GM21447 (cell line): ENCODE measurements at regions not wholly inside any gene's neighbourhood (a gene's known extent, or its start where the extent isn't known, plus 50 kb on each side); places are given as distances from the start of the nearest gene placed in this dataset.
"Not testable (repeated sequence)": the region's sequence is repeated elsewhere in the genome, so short reads cannot be mapped to it uniquely, and the experiment has no call there.

Experiments used
- ATAC-seq: cut with Tn5 transposase; IDR thresholded peaks from one replicate; pipeline ENCODE4 v1.9.1; 2021; ENCODE audit not compliant: unreplicated experiment

GRCh38 chr2:201946746-201947145 is 86.9 kb upstream of the FZD7 start:
- not testable (repeated sequence) for ATAC-seq

DNA sequence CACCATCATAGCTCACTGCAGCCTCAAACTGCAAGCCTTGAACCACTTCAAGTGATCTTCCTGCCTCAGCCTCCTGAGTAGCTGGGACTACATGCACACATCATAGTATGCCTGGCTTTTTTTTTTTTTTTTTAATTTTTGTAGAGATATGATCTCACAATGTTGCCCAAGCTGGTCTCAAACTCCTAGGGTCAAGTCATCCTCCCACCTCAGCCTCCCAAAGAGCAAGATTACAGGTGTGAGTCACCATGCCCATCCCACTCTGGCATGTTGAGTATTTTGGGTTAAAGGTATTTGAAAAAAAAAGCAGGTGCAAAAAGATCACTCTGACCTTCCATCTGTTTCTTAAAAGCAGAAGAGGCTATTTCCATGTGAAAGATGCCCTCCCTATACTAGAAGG is 86.4 kb upstream of the FZD7 start:
- no peak for ATAC-seq

- ATAC-seq = no peak
Measured at GRCh38 chr2:201949181-201949926, 84.3 kb upstream of the FZD7 start.

DNA sequence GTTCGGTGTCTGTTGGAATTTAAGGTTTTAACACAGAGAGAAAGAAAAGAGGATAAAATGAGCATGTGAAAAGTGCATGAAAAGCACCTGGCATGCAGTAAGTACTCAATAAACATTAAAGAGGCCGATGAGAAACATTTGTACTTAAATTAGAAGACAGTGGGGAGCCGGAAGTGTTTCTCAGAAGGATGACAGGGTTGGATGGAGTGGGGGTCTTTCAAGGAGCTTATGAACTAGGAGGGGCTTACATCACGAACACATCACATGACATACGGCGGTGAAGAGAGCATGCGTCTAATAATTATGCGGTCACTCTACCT is 83.8 kb upstream of the FZD7 start:
- ATAC-seq = no peak

DNA sequence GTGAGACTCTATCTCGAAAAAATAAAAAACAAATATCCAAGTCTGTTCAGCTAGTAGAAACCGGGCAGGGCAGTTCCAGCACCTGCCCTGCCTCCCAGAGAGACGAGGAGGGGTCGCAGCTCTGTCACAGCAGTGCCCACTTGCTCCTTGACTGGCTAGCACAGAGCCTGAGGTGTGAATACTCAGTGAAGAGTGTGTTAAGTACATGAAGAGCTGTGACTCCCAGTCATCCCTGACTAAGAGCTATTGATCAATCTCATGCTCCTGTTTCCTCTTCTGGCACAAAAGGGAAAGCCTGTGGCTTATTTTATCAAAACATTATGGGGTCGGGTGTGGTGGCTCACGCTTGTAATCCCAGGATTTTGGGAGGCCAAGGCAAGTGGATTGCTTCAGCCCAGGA is 83.0 kb upstream of the FZD7 start:
- ATAC-seq = no peak

- no peak for ATAC-seq
Measured at GRCh38 chr2:201952187-201952586, 81.5 kb upstream of the FZD7 start.

DNA sequence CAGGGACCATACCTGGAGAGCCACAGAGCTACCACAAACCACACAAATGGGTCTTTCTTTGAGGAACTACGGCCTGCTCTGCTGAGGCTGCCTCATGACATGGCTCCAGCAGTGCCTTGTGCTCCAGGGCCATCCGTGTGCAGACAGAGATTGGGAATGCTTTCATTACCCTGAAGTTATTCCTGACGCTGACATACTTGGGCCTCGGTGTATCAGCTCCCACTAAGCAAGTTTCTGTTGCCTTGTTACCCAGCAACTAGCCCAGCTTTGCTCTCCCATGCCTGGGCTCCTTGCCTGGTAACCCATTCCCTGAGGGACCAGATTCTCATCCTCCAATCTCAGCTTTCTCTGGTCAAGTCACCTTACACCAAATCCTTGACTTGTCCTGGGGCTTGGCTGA is 80.3 kb upstream of the FZD7 start:
- ATAC-seq = no peak

GRCh38 chr2:201953880-201954279 is 79.8 kb upstream of the FZD7 start:
- no peak for ATAC-seq

DNA sequence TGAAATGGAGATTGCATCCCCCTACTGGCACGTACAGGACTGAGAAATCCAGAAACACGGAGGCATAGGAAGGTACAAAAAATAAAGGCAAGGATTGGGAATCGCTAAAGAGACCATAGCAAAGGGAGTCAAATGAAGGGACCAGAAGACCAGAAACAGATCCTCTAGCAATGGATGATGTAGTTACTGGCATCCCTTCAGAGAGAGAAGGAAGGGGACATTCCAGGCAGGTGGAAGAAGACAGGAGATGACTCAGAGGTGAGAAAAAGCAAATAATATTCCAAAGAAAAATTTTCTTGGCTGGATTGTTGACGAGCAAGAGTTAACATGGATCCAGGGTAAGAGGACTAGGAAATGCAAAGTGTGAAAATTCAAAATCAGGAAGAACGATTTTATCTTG is 78.4 kb upstream of the FZD7 start:
- ATAC-seq = no peak

GRCh38 chr2:201955702-201956141 is 77.9 kb upstream of the FZD7 start:
- no peak for ATAC-seq

DNA sequence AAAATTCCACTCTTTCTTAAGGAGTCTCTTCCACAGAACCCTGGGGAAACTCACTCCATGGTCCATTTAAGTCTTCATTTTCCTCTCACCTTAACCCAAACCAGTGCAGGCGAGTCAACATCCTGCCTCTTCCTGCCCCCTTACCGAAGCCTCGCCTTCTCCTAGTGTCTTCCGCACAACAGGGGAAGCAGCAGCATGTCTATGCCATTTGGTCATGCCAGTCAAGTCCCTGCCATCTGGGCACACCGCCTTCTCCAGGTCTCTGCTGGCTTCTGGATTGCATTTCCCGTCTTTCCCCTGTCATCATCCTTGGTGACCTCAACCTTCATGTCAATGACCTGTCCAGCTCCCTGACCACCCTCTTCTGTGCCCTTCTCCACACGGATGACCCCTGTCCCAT is 77.3 kb upstream of the FZD7 start:
- ATAC-seq = no peak

GRCh38 chr2:201957091-201957490 is 76.6 kb upstream of the FZD7 start:
- ATAC-seq = no peak

GRCh38 chr2:201959198-201959597 is 74.5 kb upstream of the FZD7 start:
- no peak for ATAC-seq

GRCh38 chr2:201959626-201960025 is 74.0 kb upstream of the FZD7 start:
- no peak for ATAC-seq

DNA sequence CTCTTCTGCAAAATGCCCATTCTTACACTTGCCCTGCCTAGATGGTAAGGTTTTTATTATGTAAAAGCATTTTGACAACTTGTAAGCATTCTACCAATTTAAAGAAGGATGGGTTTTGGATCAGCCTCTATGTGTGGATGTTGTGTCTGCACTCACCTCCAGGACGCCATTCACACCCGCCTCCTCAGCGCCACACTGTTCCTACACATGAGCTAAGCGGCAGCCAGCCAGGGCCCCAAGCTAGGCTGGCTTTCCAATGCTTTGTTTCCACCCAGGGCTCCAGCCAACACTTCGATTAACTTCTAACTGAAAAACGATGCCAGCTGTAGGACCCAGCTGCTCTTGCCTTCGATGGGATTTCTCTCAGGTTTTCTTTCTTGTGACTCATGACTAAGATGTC is 73.3 kb upstream of the FZD7 start:
- no peak for ATAC-seq

- ATAC-seq = no peak
Measured at GRCh38 chr2:201961401-201961800, 72.3 kb upstream of the FZD7 start.

GRCh38 chr2:201962774-201963562 is 70.7 kb upstream of the FZD7 start:
- ATAC-seq = no peak

- no peak for ATAC-seq
Measured at GRCh38 chr2:201964011-201964410, 69.6 kb upstream of the FZD7 start.

DNA sequence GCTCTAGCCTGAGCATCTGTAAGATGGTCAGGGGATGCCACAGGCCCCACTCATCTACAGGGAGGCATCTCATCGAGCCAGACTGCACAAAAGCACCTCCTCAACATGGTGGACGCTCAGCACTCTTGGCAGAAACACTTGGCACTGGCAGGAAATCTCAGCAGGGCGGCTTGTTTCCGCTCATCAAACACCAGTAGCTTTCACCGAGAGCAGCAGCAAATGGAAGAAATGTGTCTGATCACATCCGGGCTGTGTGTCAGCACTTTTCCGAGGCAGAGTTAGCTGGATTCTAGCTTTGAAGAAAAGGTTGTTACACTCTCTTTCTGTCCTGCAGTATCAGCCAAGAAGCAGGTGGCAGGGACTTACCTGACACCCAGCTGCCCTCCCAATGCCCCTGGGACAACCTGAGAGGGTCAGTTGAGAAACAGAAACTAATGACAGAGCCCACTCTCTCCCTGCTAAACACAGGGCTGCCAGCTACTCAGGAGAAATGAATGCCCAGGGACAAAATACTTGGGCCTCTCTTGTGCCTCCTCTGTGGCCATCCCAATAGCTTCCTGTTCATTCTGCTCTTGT is 68.9 kb upstream of the FZD7 start:
- no peak for ATAC-seq

DNA sequence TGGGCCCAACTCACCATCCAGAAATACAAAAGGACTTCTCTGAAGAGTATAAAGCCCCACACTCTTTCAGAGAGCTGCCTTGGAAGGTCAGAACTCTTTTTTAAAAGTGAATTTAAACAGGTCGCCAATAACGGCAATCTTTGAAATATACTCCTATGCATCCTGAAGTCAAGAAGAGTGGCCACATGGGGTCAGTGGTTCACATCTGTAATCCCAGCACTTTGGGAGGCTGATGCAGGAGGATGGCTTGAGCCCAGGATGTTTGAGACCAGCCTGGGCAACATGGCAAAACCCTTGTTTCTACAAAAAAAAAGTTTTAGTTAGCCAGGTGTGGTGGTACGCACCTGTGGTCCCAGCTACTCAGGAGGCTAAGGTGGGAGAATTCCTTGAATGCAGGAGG is 68.1 kb upstream of the FZD7 start:
- ATAC-seq = no peak

DNA sequence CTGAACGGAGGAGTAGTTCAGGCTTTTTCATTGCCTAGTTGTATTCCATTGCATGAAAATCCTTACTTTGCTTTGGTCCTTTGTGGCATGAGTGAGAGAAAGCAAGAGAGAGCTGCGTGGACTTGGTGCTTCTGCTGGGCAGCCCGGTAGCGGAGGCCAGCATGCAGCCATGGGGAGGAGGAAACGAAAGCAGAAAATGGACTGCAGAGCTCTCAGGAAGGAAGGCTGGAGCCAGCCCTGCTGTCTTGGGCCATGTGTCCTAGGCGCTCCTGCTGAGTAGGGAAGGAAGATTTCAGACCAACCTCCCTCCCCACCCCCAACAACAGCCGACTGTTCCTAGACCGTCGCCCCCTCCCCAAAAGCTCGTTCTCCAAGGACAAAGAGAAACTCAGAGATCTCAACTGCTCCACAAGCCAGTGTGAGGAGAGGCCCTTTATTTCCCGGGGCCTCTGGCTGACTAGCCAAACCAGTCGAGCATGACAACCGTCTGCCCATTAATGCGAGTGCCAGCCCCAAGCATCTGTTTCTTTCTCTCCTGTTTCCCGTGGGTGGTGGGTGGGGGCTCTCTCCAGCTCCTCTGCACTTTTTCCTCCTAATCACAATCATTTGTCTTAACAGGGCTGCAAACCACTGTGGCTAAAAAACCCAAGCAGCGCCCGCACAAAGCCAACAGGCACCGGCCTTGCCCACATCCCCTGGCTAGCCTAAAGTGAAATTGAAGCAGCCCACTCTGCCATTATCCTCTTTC is 66.8 kb upstream of the FZD7 start:
- no peak for ATAC-seq

DNA sequence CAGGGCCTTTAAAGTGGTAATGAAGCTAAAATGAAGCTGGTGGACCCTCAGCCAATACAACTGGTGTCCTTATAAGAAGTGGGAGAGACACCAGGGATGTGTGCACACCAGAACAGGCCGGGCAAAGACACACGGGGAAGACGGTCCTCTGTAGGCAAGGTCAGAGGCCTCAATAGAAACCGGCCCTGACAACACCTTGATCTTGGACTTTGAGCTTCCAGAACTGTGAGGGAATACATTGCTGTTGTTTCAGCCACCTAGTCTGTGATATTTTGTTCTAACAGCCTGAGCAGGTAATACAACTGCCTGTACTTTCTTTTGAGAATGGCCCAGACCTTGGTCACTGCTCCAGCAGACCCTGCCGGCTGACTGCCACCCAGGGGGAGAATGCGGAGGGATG is 65.6 kb upstream of the FZD7 start:
- no peak for ATAC-seq
